ENCODE measurements at regions not wholly inside any gene's neighbourhood (a gene's known extent, or its start where the extent isn't known, plus 50 kb on each side); places are given as distances from the start of the nearest gene placed in this dataset.

DNA sequence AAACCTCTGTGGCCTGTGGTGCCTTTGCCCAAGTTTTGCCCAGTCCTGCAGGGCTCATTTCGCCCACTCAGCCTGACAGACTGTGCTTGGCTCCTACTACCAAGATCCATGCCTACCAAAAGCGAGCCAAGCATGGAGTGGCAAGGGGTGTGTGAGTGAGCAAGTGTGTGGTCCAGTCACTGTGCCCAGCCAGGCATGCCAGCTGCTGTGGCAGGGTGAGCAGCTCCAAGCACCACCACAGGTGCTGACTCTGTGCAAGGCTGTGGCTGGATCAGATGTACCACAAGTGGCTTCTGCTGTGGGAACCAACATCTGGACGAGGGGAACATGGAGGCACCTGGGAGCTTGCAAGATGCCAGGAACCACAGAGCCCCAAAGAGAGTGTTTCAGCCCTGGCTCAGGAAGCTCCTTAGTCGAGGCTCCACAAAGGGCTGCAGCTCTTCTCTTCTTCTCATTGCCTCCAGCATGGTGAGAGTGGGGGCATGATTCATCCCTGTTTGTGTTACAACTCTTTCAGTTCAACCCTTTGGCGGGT is 1564.2 kb upstream of the MIR17HG start (continued):
- TF ChIP-seq, protein P1, sequence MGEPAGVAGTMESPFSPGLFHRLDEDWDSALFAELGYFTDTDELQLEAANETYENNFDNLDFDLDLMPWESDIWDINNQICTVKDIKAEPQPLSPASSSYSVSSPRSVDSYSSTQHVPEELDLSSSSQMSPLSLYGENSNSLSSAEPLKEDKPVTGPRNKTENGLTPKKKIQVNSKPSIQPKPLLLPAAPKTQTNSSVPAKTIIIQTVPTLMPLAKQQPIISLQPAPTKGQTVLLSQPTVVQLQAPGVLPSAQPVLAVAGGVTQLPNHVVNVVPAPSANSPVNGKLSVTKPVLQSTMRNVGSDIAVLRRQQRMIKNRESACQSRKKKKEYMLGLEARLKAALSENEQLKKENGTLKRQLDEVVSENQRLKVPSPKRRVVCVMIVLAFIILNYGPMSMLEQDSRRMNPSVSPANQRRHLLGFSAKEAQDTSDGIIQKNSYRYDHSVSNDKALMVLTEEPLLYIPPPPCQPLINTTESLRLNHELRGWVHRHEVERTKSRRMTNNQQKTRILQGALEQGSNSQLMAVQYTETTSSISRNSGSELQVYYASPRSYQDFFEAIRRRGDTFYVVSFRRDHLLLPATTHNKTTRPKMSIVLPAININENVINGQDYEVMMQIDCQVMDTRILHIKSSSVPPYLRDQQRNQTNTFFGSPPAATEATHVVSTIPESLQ (CRISPR knock-in tag; IDR thresholded peaks at IDR 0.05), result no peak
- TF ChIP-seq TCFL5 (CRISPR knock-in tag; conservative IDR thresholded peaks at IDR 0.05) (no peak), ILK (tag; IDR thresholded peaks at IDR 0.05; ENCODE audit: borderline replicate concordance, low read depth) (no peak), ZNF830 (CRISPR knock-in tag; IDR thresholded peaks at IDR 0.05) (no peak), TOE1 (IDR thresholded peaks at IDR 0.05; ENCODE audit: borderline replicate concordance) (no peak), TOE1 (CRISPR knock-in tag; IDR thresholded peaks at IDR 0.05; ENCODE audit: borderline replicate concordance, low read depth) (no peak), SREBF1 (IDR thresholded peaks at IDR 0.05; ENCODE audit: borderline replicate concordance, low read depth, low read length) (no peak), TRIM28 (IDR thresholded peaks at IDR 0.05) (no peak), CHD2 (IDR thresholded peaks at IDR 0.05; ENCODE audit: low read depth, low read length) (no peak), C11orf30 (IDR thresholded peaks at IDR 0.05; ENCODE audit: low read depth) (no peak), RBM34 (IDR thresholded peaks at IDR 0.05; ENCODE audit: borderline replicate concordance, insufficient read depth, low read length) (no peak), ZNF644 (tag; IDR thresholded peaks at IDR 0.05; ENCODE audit: low read depth) (no peak), ZNF174 (CRISPR knock-in tag; IDR thresholded peaks at IDR 0.05) (no peak)
- TF ChIP-seq, protein P2, sequence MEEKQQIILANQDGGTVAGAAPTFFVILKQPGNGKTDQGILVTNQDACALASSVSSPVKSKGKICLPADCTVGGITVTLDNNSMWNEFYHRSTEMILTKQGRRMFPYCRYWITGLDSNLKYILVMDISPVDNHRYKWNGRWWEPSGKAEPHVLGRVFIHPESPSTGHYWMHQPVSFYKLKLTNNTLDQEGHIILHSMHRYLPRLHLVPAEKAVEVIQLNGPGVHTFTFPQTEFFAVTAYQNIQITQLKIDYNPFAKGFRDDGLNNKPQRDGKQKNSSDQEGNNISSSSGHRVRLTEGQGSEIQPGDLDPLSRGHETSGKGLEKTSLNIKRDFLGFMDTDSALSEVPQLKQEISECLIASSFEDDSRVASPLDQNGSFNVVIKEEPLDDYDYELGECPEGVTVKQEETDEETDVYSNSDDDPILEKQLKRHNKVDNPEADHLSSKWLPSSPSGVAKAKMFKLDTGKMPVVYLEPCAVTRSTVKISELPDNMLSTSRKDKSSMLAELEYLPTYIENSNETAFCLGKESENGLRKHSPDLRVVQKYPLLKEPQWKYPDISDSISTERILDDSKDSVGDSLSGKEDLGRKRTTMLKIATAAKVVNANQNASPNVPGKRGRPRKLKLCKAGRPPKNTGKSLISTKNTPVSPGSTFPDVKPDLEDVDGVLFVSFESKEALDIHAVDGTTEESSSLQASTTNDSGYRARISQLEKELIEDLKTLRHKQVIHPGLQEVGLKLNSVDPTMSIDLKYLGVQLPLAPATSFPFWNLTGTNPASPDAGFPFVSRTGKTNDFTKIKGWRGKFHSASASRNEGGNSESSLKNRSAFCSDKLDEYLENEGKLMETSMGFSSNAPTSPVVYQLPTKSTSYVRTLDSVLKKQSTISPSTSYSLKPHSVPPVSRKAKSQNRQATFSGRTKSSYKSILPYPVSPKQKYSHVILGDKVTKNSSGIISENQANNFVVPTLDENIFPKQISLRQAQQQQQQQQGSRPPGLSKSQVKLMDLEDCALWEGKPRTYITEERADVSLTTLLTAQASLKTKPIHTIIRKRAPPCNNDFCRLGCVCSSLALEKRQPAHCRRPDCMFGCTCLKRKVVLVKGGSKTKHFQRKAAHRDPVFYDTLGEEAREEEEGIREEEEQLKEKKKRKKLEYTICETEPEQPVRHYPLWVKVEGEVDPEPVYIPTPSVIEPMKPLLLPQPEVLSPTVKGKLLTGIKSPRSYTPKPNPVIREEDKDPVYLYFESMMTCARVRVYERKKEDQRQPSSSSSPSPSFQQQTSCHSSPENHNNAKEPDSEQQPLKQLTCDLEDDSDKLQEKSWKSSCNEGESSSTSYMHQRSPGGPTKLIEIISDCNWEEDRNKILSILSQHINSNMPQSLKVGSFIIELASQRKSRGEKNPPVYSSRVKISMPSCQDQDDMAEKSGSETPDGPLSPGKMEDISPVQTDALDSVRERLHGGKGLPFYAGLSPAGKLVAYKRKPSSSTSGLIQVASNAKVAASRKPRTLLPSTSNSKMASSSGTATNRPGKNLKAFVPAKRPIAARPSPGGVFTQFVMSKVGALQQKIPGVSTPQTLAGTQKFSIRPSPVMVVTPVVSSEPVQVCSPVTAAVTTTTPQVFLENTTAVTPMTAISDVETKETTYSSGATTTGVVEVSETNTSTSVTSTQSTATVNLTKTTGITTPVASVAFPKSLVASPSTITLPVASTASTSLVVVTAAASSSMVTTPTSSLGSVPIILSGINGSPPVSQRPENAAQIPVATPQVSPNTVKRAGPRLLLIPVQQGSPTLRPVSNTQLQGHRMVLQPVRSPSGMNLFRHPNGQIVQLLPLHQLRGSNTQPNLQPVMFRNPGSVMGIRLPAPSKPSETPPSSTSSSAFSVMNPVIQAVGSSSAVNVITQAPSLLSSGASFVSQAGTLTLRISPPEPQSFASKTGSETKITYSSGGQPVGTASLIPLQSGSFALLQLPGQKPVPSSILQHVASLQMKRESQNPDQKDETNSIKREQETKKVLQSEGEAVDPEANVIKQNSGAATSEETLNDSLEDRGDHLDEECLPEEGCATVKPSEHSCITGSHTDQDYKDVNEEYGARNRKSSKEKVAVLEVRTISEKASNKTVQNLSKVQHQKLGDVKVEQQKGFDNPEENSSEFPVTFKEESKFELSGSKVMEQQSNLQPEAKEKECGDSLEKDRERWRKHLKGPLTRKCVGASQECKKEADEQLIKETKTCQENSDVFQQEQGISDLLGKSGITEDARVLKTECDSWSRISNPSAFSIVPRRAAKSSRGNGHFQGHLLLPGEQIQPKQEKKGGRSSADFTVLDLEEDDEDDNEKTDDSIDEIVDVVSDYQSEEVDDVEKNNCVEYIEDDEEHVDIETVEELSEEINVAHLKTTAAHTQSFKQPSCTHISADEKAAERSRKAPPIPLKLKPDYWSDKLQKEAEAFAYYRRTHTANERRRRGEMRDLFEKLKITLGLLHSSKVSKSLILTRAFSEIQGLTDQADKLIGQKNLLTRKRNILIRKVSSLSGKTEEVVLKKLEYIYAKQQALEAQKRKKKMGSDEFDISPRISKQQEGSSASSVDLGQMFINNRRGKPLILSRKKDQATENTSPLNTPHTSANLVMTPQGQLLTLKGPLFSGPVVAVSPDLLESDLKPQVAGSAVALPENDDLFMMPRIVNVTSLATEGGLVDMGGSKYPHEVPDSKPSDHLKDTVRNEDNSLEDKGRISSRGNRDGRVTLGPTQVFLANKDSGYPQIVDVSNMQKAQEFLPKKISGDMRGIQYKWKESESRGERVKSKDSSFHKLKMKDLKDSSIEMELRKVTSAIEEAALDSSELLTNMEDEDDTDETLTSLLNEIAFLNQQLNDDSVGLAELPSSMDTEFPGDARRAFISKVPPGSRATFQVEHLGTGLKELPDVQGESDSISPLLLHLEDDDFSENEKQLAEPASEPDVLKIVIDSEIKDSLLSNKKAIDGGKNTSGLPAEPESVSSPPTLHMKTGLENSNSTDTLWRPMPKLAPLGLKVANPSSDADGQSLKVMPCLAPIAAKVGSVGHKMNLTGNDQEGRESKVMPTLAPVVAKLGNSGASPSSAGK (IDR thresholded peaks at IDR 0.05), result no peak

All from K562 (cell line).